H7 (cell line): ENCODE measurements at regions not wholly inside any gene's neighbourhood (a gene's known extent, or its start where the extent isn't known, plus 50 kb on each side); places are given as distances from the start of the nearest gene placed in this dataset.

Experiments
- DNase-seq: peaks from one replicate; pipeline ENCODE4 v3.0.0; 2012
- H3K27me3 ChIP-seq: 2 replicates; pipeline ENCODE4 v1.6.0; 2011; ENCODE audit warnings: mild to moderate bottlenecking, low read length; ENCODE audit not compliant: control insufficient read depth, insufficient read depth
- H3K36me3 ChIP-seq: replicated peaks from 2 replicates; pipeline ENCODE4 v1.5.1; 2011; ENCODE audit warnings: low read length; ENCODE audit not compliant: control insufficient read depth, insufficient read depth
- H3K4me3 ChIP-seq: 2 replicates; pipeline ENCODE4 v1.5.1; 2011; ENCODE audit warnings: low read depth, mild to moderate bottlenecking, control low read depth, low read length, moderate library complexity; ENCODE audit not compliant: insufficient read depth

- no peak overlapping the region for H3K4me3 ChIP-seq
- H3K36me3 ChIP-seq, result no peaks in the 10 kb centered on the region
- DNase-seq, result peak; percentile 43
- no peaks in the 10 kb centered on the region for H3K27me3 ChIP-seq
Observed at GRCh38 chr12:107330831-107331431, 237.6 kb upstream of the CRY1 start.

DNA sequence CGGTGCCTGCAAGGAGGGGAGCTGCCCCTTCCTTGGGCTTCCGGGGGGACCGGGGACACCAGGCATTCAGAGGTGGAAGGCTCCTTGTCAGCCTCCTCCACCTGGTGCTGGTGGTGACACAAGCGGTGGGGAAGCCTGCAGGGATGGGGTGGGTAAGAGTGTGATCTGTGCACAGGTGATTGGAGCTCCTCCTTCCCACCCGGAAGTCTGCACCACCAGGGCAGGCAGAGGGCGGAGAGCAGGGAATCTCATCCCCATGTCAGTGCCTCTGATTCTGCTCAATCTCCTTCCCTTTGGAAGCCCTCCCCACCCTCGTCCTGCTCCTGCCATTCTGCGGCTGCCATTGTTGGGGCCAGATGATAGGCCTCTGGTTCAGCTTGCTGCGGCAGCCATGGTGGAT lies 238.1 kb upstream of the CRY1 start:
- H3K4me3 ChIP-seq, result no peak overlapping the region
- DNase-seq, result peak; percentile 48
- H3K27me3 ChIP-seq, result no peaks in the 10 kb centered on the region
- H3K36me3 ChIP-seq, result no peaks in the 10 kb centered on the region

GRCh38 chr12:107331912-107332311 lies 238.6 kb upstream of the CRY1 start:
- H3K36me3 ChIP-seq, result no peaks in the 10 kb centered on the region
- no peak for DNase-seq
- H3K4me3 ChIP-seq, result no peak overlapping the region
- H3K27me3 ChIP-seq, result no peaks in the 10 kb centered on the region

DNA sequence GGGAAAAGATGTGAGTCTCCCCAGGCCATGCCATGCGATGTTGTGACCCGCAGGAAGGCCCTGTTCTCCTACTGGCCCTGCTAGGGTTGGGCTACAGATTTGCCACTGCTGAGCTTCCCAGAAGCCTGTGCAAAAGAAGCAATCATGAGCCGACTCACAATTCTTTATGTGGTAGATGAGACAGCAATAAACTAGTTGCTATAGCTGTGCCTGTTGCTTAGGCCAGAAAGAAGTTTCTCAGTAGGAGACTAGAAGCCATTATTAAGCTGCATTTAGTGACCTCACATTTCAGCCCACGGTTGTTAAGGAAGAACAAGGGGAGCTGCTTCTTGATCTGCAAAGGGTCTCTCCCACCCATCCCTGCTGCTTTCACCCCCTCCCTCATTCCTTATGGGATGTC lies 239.4 kb upstream of the CRY1 start:
- no peaks in the 10 kb centered on the region for H3K36me3 ChIP-seq
- no peak overlapping the region for H3K4me3 ChIP-seq
- DNase-seq, result no peak
- H3K27me3 ChIP-seq, result no peaks in the 10 kb centered on the region; the same call in 1 of the 2 replicates

DNA sequence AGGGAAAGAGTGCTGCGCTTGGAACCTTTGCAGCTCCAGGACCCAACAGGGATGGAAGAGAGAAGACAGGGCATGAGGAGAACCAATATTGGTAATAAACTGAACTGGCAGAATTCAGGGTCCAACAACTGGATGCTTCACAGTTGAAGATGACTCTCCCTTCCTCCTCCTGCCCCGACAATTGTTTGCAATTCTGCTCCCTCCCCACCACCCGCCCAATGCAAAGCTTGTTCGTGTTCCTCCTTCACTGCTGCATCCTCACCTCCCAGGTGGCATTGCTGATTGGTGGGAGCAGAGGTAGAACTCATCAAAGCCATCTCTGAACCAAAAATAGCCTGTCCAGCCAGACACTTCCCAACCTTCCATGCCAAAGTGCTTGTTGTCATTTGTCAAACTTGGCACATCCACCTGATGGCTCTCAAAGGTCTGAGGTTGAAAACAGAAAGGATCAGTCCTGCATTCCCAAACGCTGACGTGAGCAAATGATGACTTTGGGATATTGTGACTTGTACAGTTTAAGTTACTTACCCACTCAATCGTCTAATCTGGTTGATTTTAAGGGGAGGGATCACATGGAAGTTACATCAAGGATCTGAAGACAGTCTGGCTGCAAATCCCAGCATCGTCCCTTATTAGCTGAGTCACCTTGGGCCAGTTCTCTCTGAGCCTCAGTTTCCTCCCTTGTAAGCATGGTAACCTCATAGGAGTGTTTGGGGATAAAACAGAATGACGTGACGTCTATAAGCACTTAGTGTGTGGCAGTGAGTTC lies 242.6 kb upstream of the CRY1 start:
- no peaks in the 10 kb centered on the region; the same call in 1 of the 2 replicates for H3K27me3 ChIP-seq
- no peaks in the 10 kb centered on the region for H3K36me3 ChIP-seq
- no peak for DNase-seq
- H3K4me3 ChIP-seq, result no peak overlapping the region

DNA sequence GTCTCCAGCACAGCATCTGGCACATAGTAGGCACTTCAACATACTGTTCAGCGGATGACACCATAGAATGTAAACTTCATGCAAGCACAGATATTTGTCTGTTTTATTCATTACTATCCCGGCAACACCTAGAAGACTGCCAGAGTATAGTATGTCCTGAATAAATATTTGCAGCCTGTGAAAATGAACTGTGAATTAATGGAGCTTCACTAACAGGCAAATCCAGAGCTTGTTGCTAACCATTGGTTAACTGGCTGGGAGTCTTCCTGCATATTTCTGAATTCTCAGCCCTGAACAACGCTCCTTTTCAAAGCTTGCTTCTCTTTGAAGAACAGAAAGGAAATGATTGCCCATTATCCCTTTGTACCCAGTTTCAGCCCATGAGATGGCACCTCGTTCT lies 243.3 kb upstream of the CRY1 start:
- DNase-seq, result no peak
- no peaks in the 10 kb centered on the region; the same call in 1 of the 2 replicates for H3K27me3 ChIP-seq
- H3K36me3 ChIP-seq, result no peaks in the 10 kb centered on the region
- H3K4me3 ChIP-seq, result no peak overlapping the region

GRCh38 chr12:107337346-107338095 lies 244.2 kb upstream of the CRY1 start:
- Histone ChIP-seq H3K4me3 (no peak overlapping the region), H3K27me3 (no peaks in the 10 kb centered on the region; the same call in 1 of the 2 replicates), H3K36me3 (no peaks in the 10 kb centered on the region)
- no peak for DNase-seq

- no peaks in the 10 kb centered on the region for H3K36me3 ChIP-seq
- H3K27me3 ChIP-seq, result no peaks in the 10 kb centered on the region; the same call in 1 of the 2 replicates
- DNase-seq, result no peak
- H3K4me3 ChIP-seq, result no peak overlapping the region
Observed at GRCh38 chr12:107339487-107339886, 246.1 kb upstream of the CRY1 start.

DNA sequence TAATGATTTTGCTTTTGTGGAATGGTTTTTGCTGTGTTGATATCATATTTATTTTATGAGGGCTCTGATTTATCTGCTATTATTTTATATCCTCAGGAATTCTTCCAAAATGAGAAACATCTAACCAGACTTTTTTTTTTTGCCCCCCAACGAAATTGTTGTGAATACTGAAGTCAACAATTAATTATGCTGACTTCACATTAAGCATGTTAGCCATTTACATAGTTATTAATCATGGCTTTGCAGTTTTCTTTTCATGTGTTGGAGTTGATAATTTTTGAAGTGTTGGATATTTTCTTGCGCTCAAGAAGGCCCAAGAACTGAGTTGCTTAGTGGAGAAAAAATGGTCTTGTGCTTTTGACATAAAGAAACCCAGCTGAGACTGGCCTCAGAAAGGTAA lies 246.6 kb upstream of the CRY1 start:
- Histone ChIP-seq H3K36me3 (no peaks in the 10 kb centered on the region), H3K27me3 (no peaks in the 10 kb centered on the region; the same call in 1 of the 2 replicates), H3K4me3 (no peak overlapping the region)
- no peak for DNase-seq

GRCh38 chr12:107340898-107341297 lies 247.5 kb upstream of the CRY1 start:
- no peaks in the 10 kb centered on the region; the same call in 1 of the 2 replicates for H3K27me3 ChIP-seq
- no peaks in the 10 kb centered on the region for H3K36me3 ChIP-seq
- H3K4me3 ChIP-seq, result no peak overlapping the region
- DNase-seq, result no peak

DNA sequence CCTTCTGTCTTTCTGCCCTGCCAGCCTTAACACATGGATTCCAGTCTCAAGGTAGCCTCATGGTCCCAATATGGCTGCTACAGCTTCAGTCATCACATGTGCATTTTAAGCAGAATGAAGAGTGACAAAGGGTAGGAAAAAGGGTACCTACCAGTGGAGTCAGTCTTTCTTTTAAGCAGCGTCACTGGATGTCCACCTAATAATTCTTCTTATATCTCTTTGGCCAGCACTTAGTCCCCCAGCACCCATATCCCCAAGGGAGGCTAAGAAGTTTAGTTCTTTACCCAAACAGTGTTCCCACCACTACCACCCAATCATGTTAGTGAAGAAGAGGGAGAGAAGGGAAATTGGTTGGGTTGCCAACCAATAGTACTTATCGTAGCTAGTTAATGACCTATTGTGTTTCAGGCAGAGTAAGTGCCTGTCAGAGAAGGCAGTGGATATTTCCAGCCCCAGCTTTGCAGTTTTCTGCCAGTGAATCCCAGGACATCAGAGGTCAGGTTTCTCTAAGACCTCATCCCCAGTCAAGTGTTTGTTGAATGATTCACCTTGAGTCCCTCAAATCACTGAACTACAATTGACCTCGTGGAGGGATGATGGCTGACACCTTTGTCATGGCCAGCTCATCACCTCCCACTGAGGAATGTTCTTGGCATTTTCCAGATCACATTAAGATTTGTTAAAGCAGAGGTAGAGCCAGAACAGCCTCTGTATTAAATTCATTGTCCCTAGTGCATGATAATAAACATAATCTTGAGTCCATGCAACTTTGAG lies 250.9 kb upstream of the CRY1 start:
- H3K4me3 ChIP-seq, result no peak overlapping the region

DNA sequence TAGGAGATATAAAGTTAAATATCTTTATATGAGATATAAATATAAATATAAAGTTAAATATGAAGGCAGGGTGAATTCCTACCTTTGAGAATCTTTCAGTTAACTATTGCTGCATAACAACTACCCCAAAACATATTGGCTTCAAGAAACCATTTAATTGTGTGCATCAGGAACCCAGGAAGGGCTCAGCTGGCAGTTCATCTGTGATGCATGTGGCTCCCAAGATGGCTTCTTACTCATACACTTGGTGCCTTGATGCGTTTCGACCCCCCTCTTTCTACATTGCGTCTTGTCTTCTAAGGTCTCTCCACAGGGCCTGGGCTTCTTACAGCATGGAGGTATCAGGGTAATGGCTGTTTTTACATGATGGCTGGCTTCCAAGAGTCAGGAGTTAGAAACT lies 253.9 kb upstream of the CRY1 start:
- no peak for DNase-seq
- no peaks in the 10 kb centered on the region for H3K36me3 ChIP-seq
- no peaks in the 10 kb centered on the region for H3K27me3 ChIP-seq
- H3K4me3 ChIP-seq, result no peak overlapping the region

More for the DNA sequence above, 250.9 kb upstream of the CRY1 start:
- no peaks in the 10 kb centered on the region for H3K36me3 ChIP-seq
- no peak for DNase-seq
- H3K27me3 ChIP-seq, result no peaks in the 10 kb centered on the region

DNA sequence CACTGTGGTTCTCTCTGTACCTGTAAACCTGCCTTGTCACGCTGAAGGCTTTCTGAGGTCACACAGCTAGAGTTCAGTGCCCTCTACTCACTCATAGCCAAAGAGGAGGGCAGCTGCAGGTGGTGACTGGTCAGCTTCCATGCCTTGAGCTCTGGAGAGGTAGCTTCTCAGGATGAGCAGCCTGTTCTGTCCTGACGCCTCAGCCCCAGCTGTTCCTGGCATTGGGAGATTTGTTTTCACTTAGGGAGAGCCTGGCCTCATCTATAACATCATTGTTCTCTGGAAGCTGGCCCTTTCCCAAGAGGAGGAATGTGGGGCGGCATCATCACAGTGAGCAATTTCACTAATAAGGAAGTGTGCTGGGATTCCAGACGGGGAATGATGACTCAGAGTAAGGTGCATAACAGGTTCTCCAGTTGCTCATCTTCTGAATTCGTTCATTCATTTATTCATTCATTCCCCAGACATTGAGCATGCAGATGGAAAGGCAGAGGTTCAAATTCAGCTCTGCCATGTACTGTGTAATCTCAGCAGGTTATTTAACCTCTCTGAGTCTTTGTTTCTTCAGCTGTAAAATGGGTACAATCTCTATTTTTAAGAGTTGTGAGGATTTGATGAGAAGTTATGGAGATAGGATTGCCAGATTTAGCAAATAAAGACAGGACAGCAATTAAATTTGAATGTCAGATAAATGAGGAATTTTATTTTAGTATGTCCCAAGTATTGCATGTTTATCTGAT lies 255.8 kb upstream of the CRY1 start:
- no peak for DNase-seq
- H3K36me3 ChIP-seq, result no peaks in the 10 kb centered on the region
- no peaks in the 10 kb centered on the region for H3K27me3 ChIP-seq

DNA sequence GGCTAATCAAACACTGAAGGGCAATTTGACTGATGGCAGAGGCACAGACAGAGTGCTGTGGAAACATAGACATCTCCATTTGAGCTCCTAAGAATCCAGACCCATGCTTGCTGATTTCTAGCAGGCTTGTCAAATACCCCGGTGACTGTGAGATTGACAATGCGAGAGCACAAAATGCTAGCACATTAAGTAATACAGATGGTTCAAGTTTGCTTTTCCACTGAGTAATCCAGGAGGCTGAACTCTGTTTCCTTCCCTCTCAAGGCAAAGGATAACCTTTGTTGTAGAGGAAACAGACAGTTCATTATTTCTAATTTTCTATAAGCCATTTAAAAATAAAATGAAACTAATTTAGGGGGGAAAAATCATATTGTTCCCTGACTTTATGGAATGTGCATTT lies 256.5 kb upstream of the CRY1 start:
- Histone ChIP-seq H3K4me3 (no peak overlapping the region), H3K27me3 (no peaks in the 10 kb centered on the region), H3K36me3 (no peaks in the 10 kb centered on the region)
- DNase-seq, result no peak

More for the DNA sequence above, 255.8 kb upstream of the CRY1 start:
- no peak overlapping the region for H3K4me3 ChIP-seq
